ENCODE measurements at regions not wholly inside any gene's neighbourhood (a gene's known extent, or its start where the extent isn't known, plus 50 kb on each side); places are given as distances from the start of the nearest gene placed in this dataset.

GRCh38 chr1:234861761-234862160 lies 251.8 kb upstream of the IRF2BP2 start:
- Mint-ChIP-seq H3K36me3 (ENCODE audit: low read depth) (no peaks in the 10 kb centered on the region), H3K27me3 (ENCODE audit: low read depth) (peaks cover 4% of the 10 kb centered on the region), H3K4me3 (no peak overlapping the region), H3K9me3 (peaks cover 3% of the 10 kb centered on the region), H3K27ac (peak overlapping the region; percentile 93 to 96 (median 94)), H3K4me1 (peaks cover 46% of the 10 kb centered on the region)
- no peak for TF ChIP-seq CTCF (IDR thresholded peaks at IDR 0.05; ENCODE audit: unreplicated experiment in 3 of 3)

- Mint-ChIP-seq H3K9me3 (peaks cover 3% of the 10 kb centered on the region), H3K36me3 (ENCODE audit: low read depth) (no peaks in the 10 kb centered on the region), H3K4me3 (no peak overlapping the region), H3K27ac (peak overlapping the region in 2 of 3 experiments; percentile 93 to 96), H3K4me1 (peaks cover 50% of the 10 kb centered on the region), H3K27me3 (ENCODE audit: low read depth) (peaks cover 4% of the 10 kb centered on the region)
- no peak for TF ChIP-seq CTCF (IDR thresholded peaks at IDR 0.05; ENCODE audit: unreplicated experiment in 3 of 3)
These were observed 251.1 kb upstream of the IRF2BP2 start for GRCh38 chr1:234861024-234861620.

GRCh38 chr1:234858722-234859121 lies 248.7 kb upstream of the IRF2BP2 start:
- peaks cover 4% of the 10 kb centered on the region for H3K27me3 Mint-ChIP-seq (ENCODE audit: low read depth)
- H3K4me1 Mint-ChIP-seq: peaks cover 54% of the 10 kb centered on the region
- H3K4me3 Mint-ChIP-seq: no peak overlapping the region
- TF ChIP-seq CTCF (IDR thresholded peaks at IDR 0.05; ENCODE audit: unreplicated experiment in 3 of 3): no peak
- H3K36me3 Mint-ChIP-seq (ENCODE audit: low read depth): no peaks in the 10 kb centered on the region
- peaks cover 3% of the 10 kb centered on the region for H3K9me3 Mint-ChIP-seq
- H3K27ac Mint-ChIP-seq: no peak overlapping the region

GRCh38 chr1:234856845-234857245 lies 246.9 kb upstream of the IRF2BP2 start:
- Mint-ChIP-seq H3K4me3 (no peak overlapping the region), H3K27ac (peak overlapping the region in 2 of 3 experiments; percentile 72 to 75), H3K27me3 (ENCODE audit: low read depth) (no peaks in the 10 kb centered on the region), H3K9me3 (peaks cover 3% of the 10 kb centered on the region), H3K4me1 (peaks cover 41% of the 10 kb centered on the region), H3K36me3 (ENCODE audit: low read depth) (no peaks in the 10 kb centered on the region)
- no peak for TF ChIP-seq CTCF (IDR thresholded peaks at IDR 0.05; ENCODE audit: unreplicated experiment in 3 of 3)

GRCh38 chr1:234855851-234856250 lies 245.9 kb upstream of the IRF2BP2 start:
- Mint-ChIP-seq H3K4me1 (peaks cover 41% of the 10 kb centered on the region), H3K27ac (peak overlapping the region in 1 of 3 experiments; percentile 72), H3K4me3 (no peak overlapping the region), H3K27me3 (ENCODE audit: low read depth) (no peaks in the 10 kb centered on the region), H3K36me3 (ENCODE audit: low read depth) (no peaks in the 10 kb centered on the region), H3K9me3 (peaks cover 3% of the 10 kb centered on the region)
- no peak for TF ChIP-seq CTCF (IDR thresholded peaks at IDR 0.05; ENCODE audit: unreplicated experiment in 3 of 3)

GRCh38 chr1:234854645-234855039 lies 244.7 kb upstream of the IRF2BP2 start:
- no peaks in the 10 kb centered on the region for H3K9me3 Mint-ChIP-seq
- TF ChIP-seq CTCF (IDR thresholded peaks at IDR 0.05; ENCODE audit: unreplicated experiment in 3 of 3): no peak
- H3K4me3 Mint-ChIP-seq: no peak overlapping the region
- H3K27me3 Mint-ChIP-seq (ENCODE audit: low read depth): peaks cover 3% of the 10 kb centered on the region
- H3K36me3 Mint-ChIP-seq (ENCODE audit: low read depth): no peaks in the 10 kb centered on the region
- H3K4me1 Mint-ChIP-seq: peaks cover 36% of the 10 kb centered on the region
- peak overlapping the region in 2 of 3 experiments; percentile 57 to 75 for H3K27ac Mint-ChIP-seq
